GM18507 (cell line): ENCODE measurements at regions not wholly inside any gene's neighbourhood (a gene's known extent, or its start where the extent isn't known, plus 50 kb on each side); places are given as distances from the start of the nearest gene placed in this dataset.
"Not testable (repeated sequence)": the region's sequence is repeated elsewhere in the genome, so short reads cannot be mapped to it uniquely, and the experiment has no call there.

ENCODE experiments used
- DNase-seq: peaks from one replicate; pipeline ENCODE4 v3.0.0; 2011; ENCODE audit warnings: low read depth; ENCODE audit not compliant: insufficient read length; ENCODE audit errors: extremely low spot score
- FAIRE-seq: peaks from 2 replicates; lab custom pipeline; 2011; peaks lifted over from hg19 to GRCh38; lab: Jason Lieb, UNC

- DNase-seq (no peak), FAIRE-seq (no peak)
Measured at GRCh38 chr7:94296881-94297280, 97.8 kb upstream of the COL1A2 start.

DNA sequence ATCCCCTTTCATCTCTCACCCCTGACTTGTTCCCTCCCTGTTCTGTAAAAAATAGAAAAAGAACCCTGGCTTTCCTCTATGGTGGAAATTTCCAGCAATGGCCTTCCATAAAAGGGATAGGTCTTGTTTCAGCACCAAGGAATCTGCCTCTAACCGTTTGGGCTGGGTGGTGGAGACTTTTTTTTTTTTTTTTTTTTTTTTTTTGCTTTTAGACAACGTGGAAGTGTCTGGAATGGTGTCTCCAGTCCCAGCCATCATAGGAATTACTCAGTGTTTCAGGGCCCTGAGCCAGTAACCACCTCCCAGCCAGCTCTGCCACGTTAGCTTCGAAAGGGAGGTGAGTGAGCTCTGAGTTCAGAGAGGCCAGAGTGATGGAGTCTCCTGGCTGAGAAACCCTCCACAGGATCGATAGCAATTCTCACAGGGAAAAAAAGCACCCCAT is 97.3 kb upstream of the COL1A2 start:
- no peak for DNase-seq
- FAIRE-seq = no peak

DNA sequence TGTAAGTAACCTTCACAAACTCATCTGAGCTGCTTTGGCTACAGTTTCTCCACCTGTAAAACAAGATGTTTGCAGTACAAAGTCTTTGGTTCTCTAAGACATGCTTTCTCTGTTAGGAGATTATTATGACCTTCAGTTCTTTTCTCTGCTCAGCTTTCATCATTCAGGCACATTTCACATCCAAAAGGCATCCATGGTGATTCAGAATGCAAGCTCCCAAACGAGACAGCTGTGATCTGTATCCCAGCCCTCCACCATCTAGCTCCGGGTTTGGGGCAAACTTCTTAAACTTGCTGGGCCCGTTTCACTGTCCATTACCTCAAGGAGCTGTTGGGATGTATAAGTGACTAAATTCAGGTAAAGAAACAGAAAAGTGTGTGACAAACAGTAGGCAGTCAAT is 95.8 kb upstream of the COL1A2 start:
- DNase-seq (no peak), FAIRE-seq (no peak)

DNA sequence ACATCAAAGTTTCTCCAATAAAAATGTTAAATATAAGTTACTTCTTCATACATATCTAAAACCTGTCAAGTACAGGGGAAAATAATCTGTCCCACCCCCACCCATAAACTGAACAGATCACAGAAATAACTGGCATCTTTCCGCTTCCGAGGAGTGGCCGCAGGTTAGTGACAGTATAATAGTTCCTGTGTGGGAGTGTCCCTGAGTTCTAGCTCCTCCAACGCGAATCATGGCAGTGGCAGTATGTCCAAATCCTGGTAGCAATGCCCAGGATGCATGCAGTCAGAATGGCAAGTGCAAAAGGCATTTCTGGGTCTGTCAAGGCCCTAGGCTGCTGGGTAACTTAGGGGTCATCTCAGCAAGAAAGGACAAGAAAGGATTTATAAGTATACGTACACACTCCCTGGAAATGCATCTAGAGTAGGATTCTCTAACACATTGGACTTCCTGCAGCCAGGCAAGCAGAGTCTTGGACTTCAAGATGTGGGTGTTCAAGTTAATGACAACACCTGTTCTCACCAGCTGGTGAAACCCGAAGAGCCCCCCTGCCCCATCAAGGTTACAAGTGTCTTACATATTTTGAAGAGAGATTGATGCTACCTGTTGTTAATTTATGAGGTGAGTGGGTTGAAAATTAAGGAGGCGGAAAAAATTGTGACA is 94.4 kb upstream of the COL1A2 start:
- FAIRE-seq (no peak), DNase-seq (no peak)

GRCh38 chr7:94301024-94301586 is 93.6 kb upstream of the COL1A2 start:
- FAIRE-seq (no peak), DNase-seq (no peak)

- no peak for FAIRE-seq
- DNase-seq = no peak
Measured at GRCh38 chr7:94303118-94303517, 91.6 kb upstream of the COL1A2 start.

DNA sequence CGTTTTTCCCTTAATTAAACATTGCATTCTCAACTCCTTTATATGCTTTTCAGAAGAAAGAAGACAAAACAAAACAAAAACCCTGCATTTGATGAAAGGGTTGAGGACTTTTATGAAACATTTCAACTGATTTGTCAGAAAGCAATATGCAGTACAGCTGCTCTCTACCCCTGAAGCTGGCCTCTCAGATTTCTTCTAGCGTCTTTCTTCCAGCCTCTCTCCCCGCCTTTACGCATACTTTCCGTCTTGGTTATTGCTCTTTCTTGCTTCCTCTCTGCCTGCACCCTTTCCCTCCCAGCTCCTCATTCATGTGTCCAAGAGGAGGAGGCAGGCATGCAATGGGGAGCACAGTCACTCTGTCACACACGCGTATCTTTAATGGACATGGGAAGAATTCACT is 91.0 kb upstream of the COL1A2 start:
- DNase-seq = no peak
- no peak for FAIRE-seq

DNA sequence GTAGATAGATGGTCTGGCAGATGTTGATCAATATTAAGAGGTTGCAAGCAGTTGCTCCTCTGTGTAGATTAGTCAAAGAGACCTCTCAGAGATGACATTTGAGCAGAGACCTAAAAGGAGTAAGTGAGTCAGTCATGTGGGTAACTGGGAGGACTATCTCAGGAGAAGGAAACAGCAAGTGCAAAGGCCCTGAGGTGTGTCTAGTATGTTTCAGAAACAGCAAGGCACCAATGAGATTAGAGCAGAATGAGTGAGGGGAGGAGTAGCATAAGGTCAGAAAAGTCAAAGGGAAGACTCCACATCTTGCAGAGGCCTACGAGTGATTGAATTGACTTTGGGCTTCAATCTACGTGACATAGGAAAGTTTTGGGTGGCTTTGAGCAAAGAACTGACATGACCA is 89.8 kb upstream of the COL1A2 start:
- FAIRE-seq (no peak), DNase-seq (no peak)

DNA sequence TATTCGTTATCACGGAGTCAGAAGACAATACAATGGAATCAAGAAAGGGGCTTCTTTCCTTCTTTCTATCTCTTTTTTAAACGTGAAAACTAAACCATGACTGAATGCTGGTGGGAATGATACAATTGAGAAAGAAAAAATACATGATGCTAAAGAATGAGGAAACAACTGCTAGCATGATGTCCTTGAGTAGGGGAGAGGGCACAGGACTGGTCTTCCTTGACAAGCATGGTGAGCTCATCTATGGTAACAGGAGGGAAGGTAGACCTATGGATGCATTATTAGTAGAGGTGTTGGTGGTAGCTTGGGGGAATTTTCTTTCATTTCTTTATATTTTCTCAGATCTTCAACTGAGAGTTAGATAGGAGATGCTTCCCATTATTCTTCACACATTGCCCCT is 88.9 kb upstream of the COL1A2 start:
- FAIRE-seq = no peak
- no peak for DNase-seq

GRCh38 chr7:94307399-94308048 is 87.2 kb upstream of the COL1A2 start:
- no peak for DNase-seq

GRCh38 chr7:94311515-94311914 is 83.2 kb upstream of the COL1A2 start:
- FAIRE-seq (no peak), DNase-seq (no peak)

More at GRCh38 chr7:94307399-94308048, 87.2 kb upstream of the COL1A2 start:
- no peak for FAIRE-seq

DNA sequence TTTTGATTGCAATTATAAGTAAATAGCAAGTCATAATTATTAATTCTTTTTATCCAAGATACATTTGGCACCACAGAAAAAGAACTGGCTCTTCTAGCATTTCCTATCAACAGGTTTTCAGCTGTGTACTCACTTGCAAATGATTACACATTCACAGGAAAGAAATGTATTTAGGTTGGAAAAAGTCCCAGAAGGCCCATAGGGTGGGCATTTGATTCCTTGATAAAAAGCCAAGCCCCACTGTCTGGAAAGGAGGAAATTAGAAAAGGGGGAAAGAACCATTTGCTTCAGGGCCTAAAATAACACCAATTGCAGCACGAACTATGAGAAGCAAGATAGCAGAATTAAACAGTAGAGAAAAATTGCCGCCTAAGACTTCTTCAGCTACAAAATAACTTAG is 80.8 kb upstream of the COL1A2 start:
- FAIRE-seq (no peak), DNase-seq (no peak)

GRCh38 chr7:94314413-94315410 is 80.0 kb upstream of the COL1A2 start:
- no peak for FAIRE-seq

GRCh38 chr7:94321138-94321537 is 73.6 kb upstream of the COL1A2 start:
- FAIRE-seq = not testable (repeated sequence)

More at GRCh38 chr7:94314413-94315410, 80.0 kb upstream of the COL1A2 start:
- no peak for DNase-seq

DNA sequence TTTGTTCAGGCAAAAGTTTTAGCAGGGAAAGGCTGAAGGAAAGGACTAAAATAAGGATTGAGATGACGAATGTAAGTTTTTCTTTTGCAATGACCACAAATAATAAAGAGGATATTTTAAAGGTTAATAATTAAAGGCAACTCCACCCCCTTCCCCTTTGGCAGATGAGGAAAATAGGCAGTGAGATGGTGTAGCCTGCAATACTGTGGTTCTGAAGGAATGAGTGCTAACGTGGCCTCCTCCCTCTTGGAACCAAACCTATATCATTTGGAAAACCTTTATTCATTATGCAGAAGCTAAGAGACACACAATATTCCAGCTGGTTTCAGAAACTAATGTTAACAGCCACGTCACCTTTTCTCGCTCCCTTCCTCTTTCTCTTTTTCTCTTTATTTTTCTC is 70.9 kb upstream of the COL1A2 start:
- no peak for FAIRE-seq

More at GRCh38 chr7:94321138-94321537, 73.6 kb upstream of the COL1A2 start:
- DNase-seq = not testable (repeated sequence)

GRCh38 chr7:94324380-94325121 is 70.1 kb upstream of the COL1A2 start:
- no peak for FAIRE-seq

More for the DNA sequence above, 70.9 kb upstream of the COL1A2 start:
- DNase-seq = no peak

DNA sequence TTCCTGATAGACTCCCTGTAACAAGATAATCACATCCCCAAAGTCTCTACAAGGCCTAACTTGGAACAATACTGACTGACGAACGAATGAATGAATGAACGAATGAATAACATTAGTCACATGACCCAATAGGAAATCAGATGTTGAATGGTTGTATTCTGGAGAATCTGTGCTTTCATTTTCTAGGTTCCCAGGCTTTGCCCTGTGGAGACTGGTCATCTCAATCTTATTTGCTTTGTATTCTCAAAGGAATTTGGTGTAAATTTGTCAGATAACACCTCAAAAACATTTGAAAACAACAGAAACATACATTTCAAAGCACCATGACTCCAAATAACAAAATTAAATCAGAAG is 69.6 kb upstream of the COL1A2 start:
- FAIRE-seq (no peak), DNase-seq (no peak)

More at GRCh38 chr7:94324380-94325121, 70.1 kb upstream of the COL1A2 start:
- DNase-seq = no peak

DNA sequence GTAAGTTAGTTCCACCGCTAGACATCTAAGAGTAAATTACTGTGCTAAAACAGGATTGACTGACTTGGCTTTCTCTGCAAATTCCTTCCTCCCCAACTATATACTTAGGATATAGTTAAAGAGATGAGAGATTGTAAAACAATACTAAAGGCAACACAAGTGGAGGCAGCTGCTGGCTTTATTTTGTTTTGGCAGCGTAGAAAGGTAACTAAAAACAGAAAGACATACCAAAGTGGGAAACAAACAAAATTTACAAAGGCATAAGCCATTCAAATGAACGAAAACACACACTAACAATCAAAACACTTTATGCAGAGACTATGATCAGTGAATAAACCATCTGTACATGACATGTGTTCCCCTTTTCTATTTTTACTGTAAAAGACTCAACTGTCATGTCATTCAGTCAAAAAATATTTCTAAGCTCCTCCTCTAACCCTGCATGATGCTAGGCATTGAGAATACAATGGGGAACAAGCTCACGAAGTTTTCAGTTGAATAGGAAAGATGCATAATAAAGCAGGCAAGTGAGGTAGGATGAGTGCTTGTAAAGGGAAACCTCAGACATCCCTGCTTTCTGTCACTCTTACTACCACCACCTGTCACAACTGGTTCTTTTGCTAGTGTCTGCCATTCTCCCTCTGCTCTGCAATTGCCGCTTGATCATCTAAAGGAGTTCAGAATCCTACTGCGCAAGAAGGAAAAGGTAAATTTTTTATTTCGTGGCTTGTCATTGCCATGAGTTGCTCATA is 64.2 kb upstream of the COL1A2 start:
- FAIRE-seq = no peak
- DNase-seq = no peak
